GM19025 (cell line): ENCODE measurements at regions not wholly inside any gene's neighbourhood (a gene's known extent, or its start where the extent isn't known, plus 50 kb on each side); places are given as distances from the start of the nearest gene placed in this dataset.

Experiments
- ATAC-seq: cut with Tn5 transposase; IDR thresholded peaks from one replicate; pipeline ENCODE4 v1.9.1; 2021; ENCODE audit warnings: mild to moderate bottlenecking, low read depth, moderate library complexity; ENCODE audit not compliant: unreplicated experiment

- no peak for ATAC-seq
Measured at GRCh38 chr2:121955426-121955825, 200.0 kb downstream of the TSN start.

DNA sequence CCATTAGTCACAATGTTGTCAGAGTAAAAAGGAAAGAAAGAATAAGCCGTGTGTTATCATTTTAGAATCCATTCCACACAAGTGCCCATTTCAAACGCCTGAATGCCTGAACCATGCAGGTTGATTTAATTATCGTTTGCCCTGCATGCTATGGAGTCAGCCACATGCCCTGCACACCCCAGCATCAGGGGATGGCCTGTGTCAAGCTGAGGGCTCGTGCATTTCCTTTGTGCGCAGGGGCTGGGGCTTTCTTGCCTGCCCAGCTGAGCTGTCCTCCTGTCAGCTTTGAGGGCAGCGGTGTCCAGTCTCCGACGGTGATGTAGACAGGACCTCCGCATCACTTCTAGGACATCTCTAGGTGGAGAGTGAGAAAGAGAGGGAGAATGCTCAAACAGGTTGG lies 200.4 kb downstream of the TSN start:
- no peak for ATAC-seq

- ATAC-seq = peak; percentile 93
Measured at GRCh38 chr2:121960251-121960650, 204.8 kb downstream of the TSN start.

- no peak for ATAC-seq
Measured at GRCh38 chr2:121961761-121962160, 206.3 kb downstream of the TSN start.

GRCh38 chr2:121965661-121966060 lies 210.2 kb downstream of the TSN start:
- ATAC-seq = no peak

DNA sequence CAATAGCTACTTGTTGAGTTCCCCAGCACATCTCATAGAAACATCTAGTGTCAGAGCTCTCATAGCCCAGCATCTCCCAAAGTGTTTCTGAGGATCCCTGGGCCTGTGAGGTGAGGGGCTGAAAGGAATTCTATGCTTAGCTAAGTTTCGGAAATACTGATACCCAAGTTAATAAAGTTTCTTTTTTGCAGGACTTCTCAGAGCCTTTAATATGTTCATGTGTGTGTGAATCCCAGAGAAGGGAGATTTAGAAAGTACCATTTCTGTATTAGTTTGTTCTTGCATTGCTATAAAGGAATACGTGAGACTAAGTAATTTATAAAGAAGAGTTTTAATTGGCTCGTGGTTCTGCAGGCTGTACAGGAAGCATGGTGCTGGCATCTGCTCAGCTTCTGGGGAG lies 211.2 kb downstream of the TSN start:
- ATAC-seq = no peak

GRCh38 chr2:121969166-121969565 lies 213.7 kb downstream of the TSN start:
- ATAC-seq = no peak

DNA sequence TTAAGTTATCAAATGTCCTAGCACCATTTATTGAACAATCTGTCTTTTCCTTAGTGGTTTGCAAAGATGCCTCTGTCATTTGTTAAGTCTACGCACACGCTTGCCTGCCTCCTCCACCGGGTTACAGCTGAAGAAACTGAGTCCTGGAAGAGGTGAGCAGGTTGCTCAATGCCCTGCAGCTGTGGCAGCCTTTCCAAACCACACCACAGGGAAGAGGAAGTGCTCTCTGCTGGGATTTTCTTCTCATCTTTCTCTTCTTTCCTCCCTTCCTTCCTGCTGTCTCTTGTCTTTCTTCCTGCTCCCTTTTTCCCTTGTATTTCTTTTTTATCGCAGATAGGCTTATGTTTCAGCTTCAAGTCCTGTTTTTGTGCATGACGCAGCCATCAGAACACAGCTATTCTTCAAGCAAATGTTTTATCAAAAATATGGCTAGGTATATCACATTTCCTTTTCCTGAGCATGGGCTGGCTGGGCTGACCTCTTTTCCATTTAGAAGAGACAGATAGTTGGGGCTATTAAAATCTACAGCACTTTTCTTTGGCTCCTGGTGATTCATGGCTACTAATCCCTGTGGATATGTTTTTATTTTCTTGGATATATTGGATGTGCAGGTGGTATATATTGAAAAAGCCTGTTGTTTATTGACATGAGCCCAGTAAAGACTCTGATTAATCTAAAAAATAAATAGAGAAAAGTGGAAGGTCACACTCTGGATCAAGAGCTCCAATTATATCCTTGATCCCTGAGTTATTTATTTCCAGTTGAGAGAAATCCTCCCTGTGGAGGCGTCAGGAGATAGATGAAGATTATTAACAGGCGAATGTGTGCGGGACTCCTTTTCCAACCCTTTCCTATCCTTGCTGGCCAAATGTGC lies 214.6 kb downstream of the TSN start:
- no peak for ATAC-seq

- ATAC-seq = no peak
Measured at GRCh38 chr2:121972203-121972602, 216.8 kb downstream of the TSN start.

DNA sequence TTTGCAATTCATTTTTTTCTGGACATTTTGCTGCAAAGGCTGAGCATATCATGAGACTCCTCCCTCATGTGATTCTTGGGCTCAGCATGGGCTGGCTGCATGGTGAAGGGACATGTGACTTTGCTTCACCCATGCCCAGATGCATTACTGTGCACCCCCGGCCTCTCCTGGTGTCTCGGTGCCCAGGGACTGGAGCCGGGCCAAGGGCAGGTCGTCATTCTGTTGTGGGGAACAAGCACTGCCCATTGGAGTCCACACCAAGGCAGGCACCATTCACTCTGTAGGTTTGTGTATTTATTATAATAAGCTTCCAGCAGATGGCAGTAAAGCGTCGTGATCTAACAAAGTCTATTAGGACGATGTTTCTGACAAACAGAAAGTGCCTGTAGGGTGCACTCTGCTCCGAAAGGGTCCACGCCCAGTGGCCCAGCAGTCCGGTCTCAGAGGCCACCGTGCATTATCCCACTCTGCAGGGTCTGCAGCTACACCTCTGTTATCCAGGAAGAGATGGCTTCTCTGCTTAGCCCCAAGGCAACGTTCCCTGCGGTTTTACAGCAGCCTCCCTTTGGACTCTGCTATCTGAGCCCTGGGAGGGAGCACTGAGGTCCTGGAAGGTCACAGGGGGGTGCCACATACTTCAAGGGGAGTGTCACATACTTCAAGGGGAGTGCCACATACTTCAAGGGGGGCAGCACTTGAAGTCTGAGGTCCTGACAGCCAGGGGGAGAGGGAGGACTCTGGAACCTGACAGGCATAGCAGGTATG lies 219.6 kb downstream of the TSN start:
- ATAC-seq = peak; percentile 96

DNA sequence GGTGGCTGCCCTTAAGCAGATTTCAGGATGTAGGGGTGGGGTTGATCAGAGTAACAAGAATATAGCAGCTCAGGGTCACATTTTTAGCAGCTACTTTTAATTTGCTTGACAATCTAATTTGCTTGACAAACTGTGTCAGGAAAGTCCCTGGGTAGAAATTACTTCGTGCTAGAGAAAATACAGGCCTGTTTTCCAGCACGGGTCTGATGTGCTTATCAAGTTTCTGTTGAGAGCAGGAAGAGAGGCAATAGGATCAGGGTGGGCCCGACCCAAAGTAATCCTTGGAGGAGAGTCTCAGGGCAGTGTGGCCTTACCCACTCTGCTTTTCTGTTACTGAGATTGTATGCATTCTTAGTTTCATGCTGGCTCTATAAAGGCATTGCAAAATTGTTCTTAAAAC lies 221.5 kb downstream of the TSN start:
- no peak for ATAC-seq

DNA sequence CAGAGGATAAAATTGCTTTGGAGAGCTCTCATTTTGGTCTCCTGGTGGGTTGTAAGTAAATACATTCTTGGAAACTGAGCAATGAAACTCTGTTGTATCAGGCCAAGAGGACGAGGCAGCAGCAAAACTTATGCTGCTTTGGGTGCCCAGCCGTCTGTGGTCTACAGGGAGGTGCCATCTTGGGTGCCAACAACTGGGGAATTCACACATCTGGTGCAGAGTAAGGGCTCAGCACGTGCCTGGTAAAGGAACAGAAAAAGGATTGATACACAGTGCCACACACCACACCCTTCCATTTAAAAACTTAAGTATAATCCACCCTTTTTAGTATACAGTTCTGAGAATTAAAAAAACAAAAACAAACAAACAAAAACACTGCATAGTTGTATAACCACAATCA lies 221.9 kb downstream of the TSN start:
- ATAC-seq = no peak

DNA sequence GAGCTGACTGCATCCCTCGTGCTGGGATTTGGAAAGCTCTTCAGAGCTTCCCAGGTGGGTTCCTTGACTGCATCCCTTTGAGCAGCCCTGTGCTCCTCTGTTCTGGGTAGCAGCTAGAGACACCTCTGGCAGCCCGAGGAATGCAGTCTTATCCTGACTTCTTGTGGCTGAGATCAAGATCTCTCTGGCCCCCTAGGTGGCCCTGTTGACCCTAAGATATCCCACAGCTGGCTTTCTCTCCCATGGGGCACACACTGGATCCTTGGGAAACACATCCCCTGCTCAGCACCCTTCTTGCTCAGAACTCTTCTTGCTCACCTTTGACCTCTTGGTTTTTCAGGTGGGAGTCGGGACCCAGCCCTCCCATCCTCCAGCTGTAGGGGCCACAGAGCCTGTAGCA lies 237.2 kb downstream of the TSN start:
- no peak for ATAC-seq

GRCh38 chr2:121993682-121994081 lies 238.2 kb downstream of the TSN start:
- ATAC-seq = no peak

GRCh38 chr2:121994238-121995206 lies 239.1 kb downstream of the TSN start:
- no peak for ATAC-seq

- ATAC-seq = no peak
Measured at GRCh38 chr2:121998751-121999150, 243.3 kb downstream of the TSN start.

GRCh38 chr2:121999264-121999663 lies 243.8 kb downstream of the TSN start:
- ATAC-seq = no peak

- ATAC-seq = no peak
Measured at GRCh38 chr2:122000556-122001340, 245.3 kb downstream of the TSN start.

DNA sequence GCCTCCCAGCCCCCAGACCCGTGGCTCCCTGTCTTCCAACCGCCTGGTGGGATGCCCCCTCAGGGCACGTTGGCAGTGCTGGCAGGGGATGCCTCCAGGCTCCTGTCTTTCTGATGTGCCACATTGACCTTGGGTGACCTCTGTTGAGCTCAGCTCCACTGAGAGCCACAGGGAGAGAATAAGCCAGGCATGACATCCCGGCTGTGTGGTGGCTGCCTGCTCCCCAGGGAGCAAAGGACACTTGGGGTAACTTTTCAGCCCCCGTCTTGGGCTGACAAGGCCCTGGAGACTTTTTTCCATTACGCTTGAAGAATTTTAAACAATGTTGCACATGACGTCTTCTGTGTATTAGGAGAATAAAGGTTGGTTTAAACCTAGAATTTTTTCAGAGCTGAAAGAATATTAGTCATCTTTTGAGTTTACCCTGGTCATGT lies 246.0 kb downstream of the TSN start:
- ATAC-seq = no peak
